ENCODE measurements at regions not wholly inside any gene's neighbourhood (a gene's known extent, or its start where the extent isn't known, plus 50 kb on each side); places are given as distances from the start of the nearest gene placed in this dataset.
"Not testable (repeated sequence)": the region's sequence is repeated elsewhere in the genome, so short reads cannot be mapped to it uniquely, and the experiment has no call there.

DNA sequence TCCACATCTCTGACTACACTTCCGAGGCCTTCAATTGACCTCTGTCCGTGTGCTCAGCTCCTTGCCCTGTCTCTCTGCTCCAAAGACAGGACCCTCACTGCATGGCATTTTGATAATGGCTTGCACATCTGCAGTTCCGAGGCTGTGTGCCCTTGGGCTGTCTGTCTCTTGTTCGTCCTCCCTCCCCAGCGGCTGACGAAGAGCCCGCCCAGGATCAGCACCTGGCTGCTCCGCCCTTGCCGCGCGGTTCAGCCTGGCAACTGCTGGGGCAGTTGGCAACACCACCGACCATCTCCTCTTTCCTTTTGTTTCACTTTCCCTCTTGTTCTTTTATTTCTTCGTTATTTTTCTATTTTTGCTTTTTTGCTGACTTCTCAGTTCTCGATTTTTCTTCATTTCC, 270.4 kb downstream of the TEX29 start:
- no peak for DNase-seq (ENCODE audit: low read depth)

DNA sequence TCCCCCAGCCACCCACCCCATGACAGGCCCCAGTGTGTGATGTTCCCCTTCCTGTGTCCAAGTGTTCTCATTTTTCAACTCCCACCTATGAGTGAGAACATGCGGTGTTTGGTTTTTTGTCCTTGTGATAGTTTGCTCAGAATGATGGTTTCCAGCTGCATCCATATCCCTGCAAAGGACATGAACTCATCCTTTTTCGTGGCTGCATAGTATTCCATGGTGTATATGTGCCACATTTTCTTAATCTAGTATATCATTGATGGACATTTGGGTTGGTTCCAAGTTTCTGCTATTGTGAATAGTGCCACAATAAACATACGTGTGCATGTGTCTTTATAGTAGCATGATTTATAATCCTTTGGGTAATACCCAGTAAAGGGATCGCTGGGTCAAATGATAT, 273.0 kb downstream of the TEX29 start:
- not testable (repeated sequence) for DNase-seq (ENCODE audit: low read depth)

DNA sequence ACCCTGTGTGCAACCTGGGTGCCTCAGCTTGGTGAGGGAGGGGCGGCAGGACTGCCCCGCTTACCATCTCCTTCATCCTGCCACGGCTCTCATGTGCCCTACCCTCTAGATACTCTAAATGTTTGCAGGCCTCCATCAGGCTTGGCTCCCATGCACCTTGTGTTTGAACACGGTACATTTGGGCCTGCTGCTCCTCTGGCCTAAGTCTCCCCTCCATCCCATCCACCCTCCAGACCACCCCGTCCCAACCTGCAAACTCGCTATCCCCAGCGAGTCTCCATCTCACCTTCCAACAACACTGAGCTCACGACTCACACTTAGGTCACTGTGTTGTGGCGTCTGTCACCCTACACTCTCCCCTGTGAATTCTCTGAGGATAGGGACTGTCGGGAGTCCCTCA, 274.2 kb downstream of the TEX29 start:
- DNase-seq (ENCODE audit: low read depth) = no peak

DNA sequence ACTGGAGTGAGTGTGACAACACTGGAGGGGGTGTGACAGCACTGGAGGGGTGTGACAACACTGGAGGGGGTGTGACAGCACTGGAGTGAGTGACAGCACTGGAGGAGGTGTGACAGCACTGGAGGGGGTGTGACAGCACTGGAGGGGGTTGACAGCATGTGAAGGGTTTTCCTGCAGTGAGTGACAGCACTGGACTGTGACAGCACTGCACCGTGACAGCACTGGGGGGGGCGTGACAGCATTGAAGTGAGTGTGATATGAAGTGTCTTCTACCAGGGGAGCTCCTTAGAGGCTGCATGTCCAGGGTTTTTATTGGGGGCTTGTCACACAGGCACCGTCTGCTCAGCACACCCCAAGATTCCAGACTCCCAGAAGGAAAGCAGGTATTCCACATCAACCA, 274.8 kb downstream of the TEX29 start:
- no peak for DNase-seq (ENCODE audit: low read depth)

DNA sequence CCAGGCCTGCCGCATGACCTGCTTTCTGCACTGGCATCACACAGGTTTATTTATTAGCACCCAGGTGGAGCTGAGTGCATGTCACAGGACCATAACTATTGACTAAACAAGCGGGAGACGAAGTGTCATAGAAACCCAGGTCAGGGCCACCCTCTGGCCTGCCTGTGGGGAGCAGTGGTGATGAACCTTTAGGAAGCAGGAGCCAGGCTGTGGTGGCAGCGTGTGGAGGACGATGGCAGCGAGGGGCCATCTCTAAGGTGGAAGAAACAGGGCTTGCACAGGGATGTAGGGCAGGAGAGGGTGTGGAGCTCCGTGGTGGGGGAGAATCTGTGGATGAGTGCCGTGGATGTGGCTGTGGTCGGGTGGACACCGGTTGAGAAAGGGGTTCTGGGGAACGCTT, 275.3 kb downstream of the TEX29 start:
- no peak for DNase-seq (ENCODE audit: low read depth)

DNA sequence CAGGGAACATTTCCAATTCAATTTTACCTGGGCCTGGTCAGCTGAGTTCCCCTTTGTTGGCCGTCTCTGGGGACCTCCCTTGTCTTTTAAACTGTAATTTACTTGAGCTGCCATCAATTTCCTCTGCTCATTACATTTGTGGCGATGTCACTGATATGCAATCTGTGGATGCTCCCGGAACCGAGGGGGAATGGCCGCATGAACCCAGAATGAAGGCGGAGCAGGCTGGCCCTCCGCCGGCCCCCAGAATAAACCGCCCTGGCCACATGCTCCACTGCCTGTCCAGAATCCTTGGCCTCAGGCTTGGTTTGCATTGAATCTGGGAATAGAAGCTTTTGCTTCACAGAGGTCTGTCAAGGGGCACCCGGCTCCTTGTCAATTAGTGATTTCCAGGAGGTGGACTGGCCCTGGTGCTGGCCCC, 276.8 kb downstream of the TEX29 start:
- DNase-seq (ENCODE audit: low read depth) = no peak

DNA sequence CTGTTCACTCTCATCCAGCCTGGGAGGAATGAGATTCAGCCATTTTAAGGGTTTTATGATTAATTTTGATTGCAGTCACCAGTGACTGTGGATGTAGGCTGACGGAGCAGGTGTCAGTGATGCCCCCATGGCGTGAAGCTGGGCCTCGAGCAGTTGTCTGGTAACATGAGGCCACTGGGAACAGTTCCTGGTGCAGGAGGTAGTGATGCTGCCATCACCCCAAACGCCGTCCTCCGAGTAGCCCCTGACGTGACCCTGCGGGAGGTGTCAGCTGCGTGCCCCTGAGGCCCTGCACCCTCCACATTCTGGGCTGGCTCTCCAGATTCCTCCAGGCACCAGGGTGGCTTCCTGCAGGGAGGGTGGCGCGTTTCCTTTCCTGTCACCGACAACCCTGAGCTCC, 277.2 kb downstream of the TEX29 start:
- no peak for DNase-seq (ENCODE audit: low read depth)

DNA sequence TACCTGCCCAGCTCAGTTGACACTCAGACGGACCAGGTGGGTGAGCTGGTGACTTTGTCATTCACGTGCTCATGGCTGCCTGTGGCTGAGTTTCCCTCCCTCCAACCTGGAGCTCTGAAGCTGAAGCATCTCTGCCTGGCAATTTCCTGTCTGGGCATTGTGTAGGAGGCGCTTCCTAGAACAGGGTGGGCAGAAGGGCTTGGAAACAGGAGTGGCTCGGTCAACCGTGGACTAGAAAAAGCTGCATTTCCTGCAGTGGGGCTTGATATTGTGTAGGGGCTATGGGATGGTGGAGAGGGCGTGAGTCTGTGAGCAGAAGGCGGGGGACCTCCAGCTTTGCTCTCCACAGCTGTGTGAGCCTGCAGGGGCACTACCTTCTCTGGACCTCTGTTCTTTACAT, 278.3 kb downstream of the TEX29 start:
- no peak for DNase-seq (ENCODE audit: low read depth)

DNA sequence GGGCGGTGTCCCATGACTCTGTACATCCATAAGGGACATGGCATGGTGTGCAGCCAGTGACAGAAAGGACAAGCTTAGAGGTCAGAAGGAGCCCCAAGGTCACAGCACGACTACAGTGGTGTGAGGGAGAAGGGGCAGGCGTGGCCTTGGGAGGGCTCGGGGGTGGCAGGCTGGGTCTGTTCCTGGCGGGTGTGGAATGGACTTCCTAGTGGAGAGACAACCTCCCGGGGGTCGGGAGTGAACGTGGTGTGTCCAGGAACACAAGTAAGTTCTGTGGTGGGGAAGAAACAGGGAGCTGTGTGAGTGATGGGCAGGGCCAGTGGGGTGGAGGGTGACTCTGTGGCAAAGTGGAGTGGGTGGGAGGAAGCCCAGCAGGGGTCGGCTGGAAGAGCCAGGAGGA, 279.3 kb downstream of the TEX29 start:
- DNase-seq (ENCODE audit: low read depth) = no peak

DNA sequence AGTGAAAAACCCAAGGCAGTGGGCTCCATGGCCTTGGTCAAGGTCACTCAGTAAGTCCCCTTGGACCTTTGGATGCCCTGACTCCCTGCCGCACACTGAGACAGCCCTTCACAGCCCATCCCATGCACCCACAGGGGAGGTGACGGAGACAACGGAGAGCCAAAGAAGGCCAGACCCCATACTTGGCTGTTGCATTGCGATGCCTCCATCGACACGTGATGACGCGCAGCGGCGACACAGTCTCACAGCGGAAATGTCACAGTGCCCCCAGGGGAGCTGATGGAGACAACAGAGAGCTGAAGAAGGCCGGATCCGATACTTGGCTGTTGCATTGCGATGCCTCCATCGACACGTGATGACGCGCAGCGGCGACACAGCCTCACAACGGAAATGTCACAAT, 282.4 kb downstream of the TEX29 start:
- no peak for DNase-seq (ENCODE audit: low read depth)

DNA sequence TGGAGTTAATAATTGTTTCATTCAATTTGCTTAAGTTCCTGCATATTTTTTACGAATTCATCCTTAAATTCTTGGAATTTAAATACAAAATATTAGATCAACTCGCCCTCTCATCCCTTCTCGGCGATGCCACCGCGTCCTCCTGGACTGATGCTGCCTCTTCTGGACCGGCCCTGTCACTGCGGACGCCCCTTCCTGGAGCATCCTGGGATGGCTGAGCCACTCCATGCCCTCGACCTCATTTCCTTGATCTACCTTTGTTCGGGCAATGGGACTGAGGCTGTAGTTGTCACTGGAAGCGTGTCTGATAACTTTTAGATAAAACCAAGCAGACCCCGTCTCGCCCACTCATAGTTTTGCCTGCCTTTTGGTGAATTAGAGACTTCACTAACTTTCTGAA, 283.7 kb downstream of the TEX29 start:
- DNase-seq (ENCODE audit: low read depth) = no peak

DNA sequence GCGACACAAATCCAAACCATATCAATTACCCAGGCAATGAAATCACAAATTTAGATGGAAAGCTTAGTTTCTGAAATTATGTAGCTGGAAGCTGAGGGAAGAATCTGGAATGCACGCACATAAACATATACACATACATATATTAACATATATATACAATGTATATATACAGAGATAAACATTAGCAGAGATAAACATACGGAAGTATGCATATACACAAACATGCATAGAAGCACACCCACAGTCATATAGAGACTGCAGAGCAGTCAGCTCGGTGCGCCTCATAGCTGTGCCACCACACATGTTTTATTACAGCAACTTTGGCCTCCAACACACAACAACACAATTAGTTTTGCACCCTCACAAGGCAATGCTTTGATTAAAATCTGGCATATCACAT, 288.1 kb downstream of the TEX29 start:
- no peak for DNase-seq (ENCODE audit: low read depth)

DNA sequence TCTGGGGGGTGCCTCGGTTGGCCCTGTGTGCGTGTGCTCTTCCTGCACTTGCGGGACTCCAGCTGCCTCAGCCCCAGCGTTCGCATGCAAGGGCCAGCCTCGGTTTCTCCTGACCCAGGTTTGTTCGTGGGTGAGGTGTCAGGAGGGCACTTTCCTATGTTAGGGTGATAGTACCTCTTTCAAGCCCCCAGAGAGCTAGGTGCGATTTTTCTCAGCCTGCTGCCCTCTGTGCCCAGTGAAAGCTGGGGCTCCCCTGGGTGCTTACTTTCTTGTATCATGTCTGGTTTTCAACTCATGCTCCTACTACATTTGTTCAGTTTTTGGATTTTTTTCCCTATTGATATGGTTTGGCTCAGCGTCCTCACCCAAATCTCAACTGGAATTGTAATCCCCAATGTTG, 289.2 kb downstream of the TEX29 start:
- DNase-seq (ENCODE audit: low read depth) = no peak

DNA sequence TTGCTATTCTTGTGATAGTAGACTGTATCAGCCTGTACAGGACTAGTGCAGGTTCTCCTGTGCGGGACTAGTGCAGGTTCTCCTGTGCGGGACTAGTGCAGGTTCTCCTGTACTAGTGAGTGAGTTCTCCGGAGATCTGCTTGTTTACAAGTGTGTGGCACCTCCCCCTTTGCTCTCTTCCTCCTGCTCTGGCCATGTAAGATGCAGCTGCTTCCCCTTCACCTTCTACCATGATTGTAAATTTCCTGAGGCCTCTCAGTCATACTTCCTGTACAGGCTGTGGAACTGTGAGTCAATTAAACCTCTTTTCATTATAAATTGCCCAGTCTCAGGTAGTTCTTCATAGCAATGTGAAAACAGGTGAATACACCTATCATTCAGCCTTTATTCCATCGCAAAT, 289.6 kb downstream of the TEX29 start:
- DNase-seq (ENCODE audit: low read depth) = no peak

DNA sequence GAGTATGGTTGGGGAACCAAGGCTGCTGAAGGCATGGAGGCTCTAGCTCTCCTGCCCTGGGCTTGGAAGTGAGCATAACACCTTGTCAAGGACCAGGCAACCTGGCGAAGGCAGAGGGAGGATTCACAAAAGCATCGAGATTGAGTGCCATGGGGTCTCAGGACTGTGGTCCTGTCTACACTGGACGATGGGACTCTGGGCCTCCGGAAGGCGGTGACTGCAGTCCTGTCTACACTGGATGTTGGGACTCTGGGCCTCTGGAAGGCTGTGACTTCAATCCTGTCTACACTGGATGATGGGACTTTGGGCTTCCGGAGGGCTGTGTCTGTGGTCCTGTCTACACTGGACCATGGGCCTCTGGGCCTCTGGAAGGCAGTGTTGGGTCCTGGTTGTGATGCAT, 290.4 kb downstream of the TEX29 start:
- no peak for DNase-seq (ENCODE audit: low read depth)

DNA sequence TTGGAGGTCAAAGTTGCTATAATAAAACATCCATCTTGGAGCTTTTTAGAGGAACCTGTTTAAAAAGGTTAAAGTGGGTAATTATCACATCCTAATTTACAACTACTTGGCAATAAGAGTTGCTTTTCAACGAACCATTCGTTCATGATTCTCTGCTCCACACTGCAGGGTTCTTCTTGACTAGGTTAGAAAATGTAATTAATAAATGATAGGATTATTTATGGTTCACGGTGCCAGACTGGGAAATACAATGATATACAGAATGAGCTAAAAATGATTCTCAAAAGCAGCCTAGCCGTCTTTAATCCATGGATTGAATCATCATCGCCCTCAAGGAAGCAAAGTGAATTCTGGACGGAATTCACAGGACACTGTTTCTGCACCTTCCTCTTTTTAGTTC, 291.2 kb downstream of the TEX29 start:
- no peak for DNase-seq (ENCODE audit: low read depth)

DNA sequence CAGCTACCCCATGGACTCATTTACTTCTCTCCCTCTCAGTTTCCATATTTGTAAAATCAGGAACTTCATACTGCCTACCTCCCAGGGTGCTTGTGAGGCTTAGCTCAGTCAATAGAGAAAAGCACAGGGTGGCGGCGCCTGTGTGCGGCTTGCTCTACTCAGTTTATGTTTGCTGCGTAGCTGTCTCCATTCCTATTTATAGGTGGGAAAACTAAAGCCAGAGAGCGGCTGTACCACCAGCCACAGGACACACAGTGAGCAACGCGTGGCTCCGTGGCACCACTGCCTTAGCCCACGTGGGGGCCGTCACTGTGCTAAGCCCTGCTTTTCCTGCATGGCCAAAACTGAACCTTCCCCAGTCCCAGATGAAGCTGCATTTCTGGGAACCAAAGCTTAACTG, 292.4 kb downstream of the TEX29 start:
- no peak for DNase-seq (ENCODE audit: low read depth)

DNA sequence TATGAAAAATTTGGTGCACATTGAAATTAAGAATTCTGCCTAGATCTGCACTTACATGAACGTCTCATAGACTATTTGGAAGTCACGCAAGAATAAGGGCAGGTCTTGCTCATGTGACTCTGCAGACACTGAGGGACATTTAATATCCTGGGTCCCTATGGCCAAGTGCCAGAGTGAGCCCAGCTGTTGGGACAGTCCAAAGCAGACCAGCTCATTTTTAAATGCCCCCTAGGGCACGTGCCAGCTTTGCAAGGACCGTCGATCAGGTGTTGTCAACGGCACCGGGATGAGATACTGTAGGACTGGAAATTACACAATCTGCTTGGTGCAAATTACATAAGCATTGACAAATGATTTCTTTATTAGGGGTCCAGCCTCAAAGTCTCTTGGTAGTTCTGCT, 293.6 kb downstream of the TEX29 start:
- DNase-seq (ENCODE audit: low read depth) = no peak

DNA sequence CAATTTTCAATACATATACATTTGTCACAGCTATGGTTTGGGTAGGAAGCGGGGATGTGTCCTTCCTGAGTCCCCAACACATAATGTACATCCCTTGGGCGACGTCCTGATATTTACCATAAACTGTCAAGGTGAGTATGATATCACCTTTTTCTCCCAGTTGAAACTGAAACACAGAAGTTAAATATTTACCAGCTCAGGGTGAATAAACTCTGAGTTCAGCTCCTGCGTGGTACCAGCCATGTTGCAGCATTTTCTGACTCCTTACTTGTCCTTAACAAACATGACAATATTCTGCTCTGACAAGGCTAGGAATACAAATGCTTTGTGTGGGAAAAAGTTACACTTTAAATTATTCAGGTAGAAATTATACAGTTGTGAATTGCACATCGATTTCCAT, 294.2 kb downstream of the TEX29 start:
- DNase-seq (ENCODE audit: low read depth) = no peak

DNA sequence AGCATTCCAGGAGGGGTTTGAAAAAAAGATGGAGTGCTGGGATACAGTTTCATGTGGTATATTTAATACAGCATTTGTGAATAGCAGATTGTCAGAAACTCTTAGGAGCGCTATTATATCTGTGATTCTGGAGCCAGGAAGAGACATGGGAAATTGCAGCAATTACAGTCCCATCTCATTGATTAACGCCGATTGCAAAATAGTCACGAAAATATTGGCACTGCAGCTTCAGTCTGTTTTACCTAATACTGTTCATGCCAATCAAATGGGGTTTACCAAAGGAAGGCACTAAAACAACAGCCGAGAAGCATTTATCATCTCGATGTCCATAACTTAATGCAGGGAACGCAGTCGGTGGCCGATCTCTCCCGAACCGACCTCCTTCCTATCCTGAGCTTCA, 295.8 kb downstream of the TEX29 start:
- DNase-seq (ENCODE audit: low read depth) = no peak

DNA sequence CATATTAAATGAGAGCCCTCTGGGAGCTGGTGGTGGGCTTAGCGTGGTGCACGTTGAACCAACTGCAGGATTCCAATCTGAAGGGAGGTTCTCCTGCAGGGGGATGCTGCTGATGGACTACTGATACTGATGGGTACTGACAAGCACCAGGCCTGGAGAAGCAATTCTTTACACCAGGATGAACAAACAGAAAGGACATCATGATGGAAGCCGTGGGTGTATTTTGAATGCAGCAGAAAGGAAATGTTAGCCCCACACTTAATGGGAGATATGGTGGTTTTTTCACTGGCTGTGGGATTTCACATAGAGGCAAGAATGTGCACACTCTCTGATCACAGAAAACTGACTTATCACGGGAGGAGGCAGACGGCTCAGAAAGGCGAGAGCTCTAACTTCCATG, 299.7 kb downstream of the TEX29 start:
- no peak for DNase-seq (ENCODE audit: low read depth)

DNA sequence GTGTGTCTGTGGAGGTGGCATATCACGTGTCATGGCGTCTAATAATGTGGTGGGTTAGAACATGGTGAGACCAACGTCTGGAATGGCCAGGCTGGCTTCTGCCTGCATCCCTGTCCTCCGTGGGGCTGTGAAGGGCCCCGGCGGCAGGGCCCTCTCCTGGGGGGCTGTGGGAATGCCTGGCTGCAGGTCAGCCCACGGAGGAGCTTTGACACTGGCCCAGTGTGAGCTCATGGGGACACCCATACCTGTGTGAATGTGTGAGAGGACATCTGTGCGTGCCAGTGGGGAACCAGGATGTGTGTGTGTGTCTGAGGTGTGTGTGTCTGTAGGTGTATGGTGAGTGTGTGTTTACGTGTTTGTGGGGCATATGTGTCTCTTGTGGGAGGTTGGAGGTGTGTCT, 300.1 kb downstream of the TEX29 start:
- no peak for DNase-seq (ENCODE audit: low read depth)

DNA sequence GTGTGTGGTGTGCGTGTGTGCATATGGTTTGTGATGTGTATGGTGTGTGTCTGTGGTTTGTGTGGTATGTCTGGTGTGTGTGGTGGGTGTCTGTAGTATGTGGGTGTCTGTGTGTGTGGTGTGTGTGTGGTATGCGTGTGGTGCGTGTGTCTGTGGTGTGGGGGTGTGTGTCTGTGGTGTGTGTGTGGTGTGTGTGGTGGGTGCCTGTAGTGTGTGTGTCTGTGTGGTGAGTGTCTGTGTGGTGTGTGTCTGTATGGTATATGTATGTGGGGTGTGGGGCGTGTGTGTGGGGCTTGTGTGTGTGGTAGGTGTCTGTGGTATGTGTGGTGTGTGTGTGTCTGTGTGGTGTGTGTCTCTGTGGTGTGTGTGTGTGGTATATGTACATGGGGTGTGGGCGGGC, 300.7 kb downstream of the TEX29 start:
- no peak for DNase-seq (ENCODE audit: low read depth)

DNA sequence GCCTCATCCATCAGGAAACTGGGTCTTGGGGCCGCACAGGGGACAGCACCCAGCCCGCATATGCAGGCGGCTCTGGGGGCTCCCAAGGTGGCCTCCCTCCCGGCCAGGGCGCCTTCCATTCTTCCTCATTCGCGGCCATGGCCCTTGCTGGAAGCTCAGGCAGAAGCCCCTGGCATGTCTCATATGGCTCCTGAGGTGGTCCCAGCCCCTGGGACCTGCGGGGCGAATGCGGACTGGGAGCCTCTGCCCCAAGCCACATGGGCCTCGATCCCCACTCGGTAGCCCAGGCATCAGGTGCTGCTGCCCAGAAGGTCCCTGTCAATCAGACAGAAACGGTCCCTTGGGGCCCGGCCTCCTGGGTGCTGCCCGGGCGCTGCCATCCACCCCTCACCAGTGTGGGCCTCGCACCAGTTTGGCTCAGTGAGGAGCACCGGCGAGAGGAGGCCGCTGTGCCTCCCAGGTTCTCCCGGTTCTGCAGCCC, 301.6 kb downstream of the TEX29 start:
- no peak for DNase-seq (ENCODE audit: low read depth)

DNA sequence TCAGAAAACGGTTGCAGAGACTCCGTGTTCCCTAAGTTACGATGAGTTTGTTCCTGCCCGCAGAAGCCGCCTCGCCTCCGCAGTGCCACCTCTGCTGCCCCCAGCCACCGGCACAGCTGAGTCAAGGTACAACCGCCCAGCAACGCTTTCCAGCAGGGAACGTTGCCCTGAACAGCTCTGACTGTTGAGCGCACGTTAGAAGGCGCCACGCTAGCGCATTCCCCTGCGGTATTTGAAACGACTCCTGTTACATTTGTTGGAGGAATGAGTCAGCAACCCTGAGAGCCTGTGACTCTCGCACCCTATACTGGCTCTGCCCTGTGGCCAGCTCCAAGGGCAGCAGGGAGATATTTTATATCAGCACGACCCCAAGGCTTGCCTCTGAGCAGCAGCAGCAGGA, 302.8 kb downstream of the TEX29 start:
- DNase-seq (ENCODE audit: low read depth) = no peak

All from activated T-cell treated with anti-CD3 and anti-CD28 coated beads for 24 hours (primary cell).